ENCODE measurements at regions not wholly inside any gene's neighbourhood (a gene's known extent, or its start where the extent isn't known, plus 50 kb on each side); places are given as distances from the start of the nearest gene placed in this dataset.

GRCh38 chr1:228863776-228864175 is 128.5 kb downstream of the RHOU start:
- H3K4me3 ChIP-seq (ENCODE audit: severe bottlenecking), result no peak overlapping the region
- TF ChIP-seq, protein P1, sequence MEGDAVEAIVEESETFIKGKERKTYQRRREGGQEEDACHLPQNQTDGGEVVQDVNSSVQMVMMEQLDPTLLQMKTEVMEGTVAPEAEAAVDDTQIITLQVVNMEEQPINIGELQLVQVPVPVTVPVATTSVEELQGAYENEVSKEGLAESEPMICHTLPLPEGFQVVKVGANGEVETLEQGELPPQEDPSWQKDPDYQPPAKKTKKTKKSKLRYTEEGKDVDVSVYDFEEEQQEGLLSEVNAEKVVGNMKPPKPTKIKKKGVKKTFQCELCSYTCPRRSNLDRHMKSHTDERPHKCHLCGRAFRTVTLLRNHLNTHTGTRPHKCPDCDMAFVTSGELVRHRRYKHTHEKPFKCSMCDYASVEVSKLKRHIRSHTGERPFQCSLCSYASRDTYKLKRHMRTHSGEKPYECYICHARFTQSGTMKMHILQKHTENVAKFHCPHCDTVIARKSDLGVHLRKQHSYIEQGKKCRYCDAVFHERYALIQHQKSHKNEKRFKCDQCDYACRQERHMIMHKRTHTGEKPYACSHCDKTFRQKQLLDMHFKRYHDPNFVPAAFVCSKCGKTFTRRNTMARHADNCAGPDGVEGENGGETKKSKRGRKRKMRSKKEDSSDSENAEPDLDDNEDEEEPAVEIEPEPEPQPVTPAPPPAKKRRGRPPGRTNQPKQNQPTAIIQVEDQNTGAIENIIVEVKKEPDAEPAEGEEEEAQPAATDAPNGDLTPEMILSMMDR (IDR thresholded peaks at IDR 0.05; ENCODE audit: poor library complexity, severe bottlenecking), result no peak
- no peaks in the 10 kb centered on the region for H3K9me3 ChIP-seq (ENCODE audit: severe bottlenecking)
- H3K4me1 ChIP-seq (ENCODE audit: insufficient read depth, poor library complexity, severe bottlenecking), result peaks cover 3% of the 10 kb centered on the region
- DNase-seq (ENCODE audit: low spot score) (no peak), ATAC-seq (ENCODE audit: low read depth) (no peak)
- H3K36me3 ChIP-seq (ENCODE audit: low read depth), result no peaks in the 10 kb centered on the region
- no peaks in the 10 kb centered on the region for H3K27me3 ChIP-seq (ENCODE audit: insufficient read depth, poor library complexity, severe bottlenecking)
- no peak overlapping the region for H3K27ac ChIP-seq (ENCODE audit: poor library complexity, severe bottlenecking)

GRCh38 chr1:228865627-228866330 is 130.5 kb downstream of the RHOU start:
- no peak for ATAC-seq (ENCODE audit: low read depth)
- H3K36me3 ChIP-seq (ENCODE audit: low read depth), result no peaks in the 10 kb centered on the region
- H3K4me3 ChIP-seq (ENCODE audit: severe bottlenecking), result no peak overlapping the region
- no peaks in the 10 kb centered on the region for H3K27me3 ChIP-seq (ENCODE audit: insufficient read depth, poor library complexity, severe bottlenecking)
- DNase-seq (ENCODE audit: low spot score), result no peak
- no peak overlapping the region for H3K27ac ChIP-seq (ENCODE audit: poor library complexity, severe bottlenecking)
- peaks cover 3% of the 10 kb centered on the region for H3K4me1 ChIP-seq (ENCODE audit: insufficient read depth, poor library complexity, severe bottlenecking)
- TF ChIP-seq, protein P1 (IDR thresholded peaks at IDR 0.05; ENCODE audit: poor library complexity, severe bottlenecking), result no peak
- H3K9me3 ChIP-seq (ENCODE audit: severe bottlenecking), result no peaks in the 10 kb centered on the region

- Histone ChIP-seq H3K36me3 (ENCODE audit: low read depth) (no peaks in the 10 kb centered on the region), H3K27ac (ENCODE audit: poor library complexity, severe bottlenecking) (no peak overlapping the region), H3K9me3 (ENCODE audit: severe bottlenecking) (no peaks in the 10 kb centered on the region), H3K4me1 (ENCODE audit: insufficient read depth, poor library complexity, severe bottlenecking) (no peaks in the 10 kb centered on the region), H3K27me3 (ENCODE audit: insufficient read depth, poor library complexity, severe bottlenecking) (no peaks in the 10 kb centered on the region), H3K4me3 (ENCODE audit: severe bottlenecking) (no peak overlapping the region)
- no peak for ATAC-seq (ENCODE audit: low read depth)
- no peak for DNase-seq (ENCODE audit: low spot score)
- TF ChIP-seq, protein P1 (IDR thresholded peaks at IDR 0.05; ENCODE audit: poor library complexity, severe bottlenecking), result no peak
Observed at GRCh38 chr1:228866468-228866867, 131.2 kb downstream of the RHOU start.

DNA sequence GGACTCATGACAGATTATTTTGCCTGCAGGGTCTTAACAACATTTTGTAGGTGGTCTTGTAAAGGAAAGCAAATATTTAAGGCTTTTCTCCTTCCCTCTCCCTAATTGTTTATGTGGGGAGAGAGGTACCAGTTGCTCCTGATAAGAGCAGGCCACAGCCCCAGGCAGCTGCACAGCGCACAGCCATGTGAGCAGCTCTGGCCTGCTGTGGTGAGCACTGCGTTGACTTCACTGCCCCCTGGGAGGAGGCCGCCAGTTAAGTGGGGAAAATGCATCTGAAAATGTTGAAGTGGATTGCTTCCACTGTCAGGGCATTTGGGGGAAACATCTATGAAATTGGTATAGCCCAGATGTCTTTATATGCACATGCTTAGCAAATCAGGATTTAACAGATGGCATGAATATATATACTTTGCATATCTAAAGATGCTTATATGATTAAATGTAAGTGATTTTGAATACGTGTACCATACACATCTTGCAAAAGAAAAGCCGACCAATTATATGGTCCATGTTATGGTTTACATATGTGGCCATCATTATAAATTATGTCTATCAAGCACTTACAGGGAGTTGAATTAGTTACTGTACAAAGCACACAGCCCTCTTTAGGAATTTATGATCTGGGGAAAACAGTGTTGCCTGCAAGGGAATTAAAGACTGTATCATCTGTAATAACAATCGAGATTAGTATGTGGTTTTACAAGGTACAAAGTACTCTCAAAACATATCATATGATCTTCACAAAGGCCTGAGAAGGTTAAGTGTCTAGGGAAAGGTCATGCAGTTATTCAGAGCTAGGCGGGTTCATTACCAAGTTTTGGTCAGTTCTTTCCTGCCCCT is 132.1 kb downstream of the RHOU start:
- H3K36me3 ChIP-seq (ENCODE audit: low read depth), result no peaks in the 10 kb centered on the region
- TF ChIP-seq, protein P1 (IDR thresholded peaks at IDR 0.05; ENCODE audit: poor library complexity, severe bottlenecking), result no peak
- H3K4me1 ChIP-seq (ENCODE audit: insufficient read depth, poor library complexity, severe bottlenecking), result no peaks in the 10 kb centered on the region
- H3K27me3 ChIP-seq (ENCODE audit: insufficient read depth, poor library complexity, severe bottlenecking), result no peaks in the 10 kb centered on the region
- ATAC-seq (ENCODE audit: low read depth) (no peak), DNase-seq (ENCODE audit: low spot score) (no peak)
- H3K27ac ChIP-seq (ENCODE audit: poor library complexity, severe bottlenecking), result no peak overlapping the region
- H3K9me3 ChIP-seq (ENCODE audit: severe bottlenecking), result no peaks in the 10 kb centered on the region
- H3K4me3 ChIP-seq (ENCODE audit: severe bottlenecking), result no peak overlapping the region

Measured in RWPE2 (cell line).